Left renal pelvis (tissue), 4 donors: ENCODE measurements at regions not wholly inside any gene's neighbourhood (a gene's known extent, or its start where the extent isn't known, plus 50 kb on each side); places are given as distances from the start of the nearest gene placed in this dataset.
"Not testable (repeated sequence)": the region's sequence is repeated elsewhere in the genome, so short reads cannot be mapped to it uniquely, and the experiment has no call there.

Experiments used
- DNase-seq, 4 donors: peaks; one replicate each; pipeline ENCODE4 v3.0.0-alpha.2; 2013; ENCODE audit warnings: low read depth in 4 of 4, low spot score in 3 of 4

DNA sequence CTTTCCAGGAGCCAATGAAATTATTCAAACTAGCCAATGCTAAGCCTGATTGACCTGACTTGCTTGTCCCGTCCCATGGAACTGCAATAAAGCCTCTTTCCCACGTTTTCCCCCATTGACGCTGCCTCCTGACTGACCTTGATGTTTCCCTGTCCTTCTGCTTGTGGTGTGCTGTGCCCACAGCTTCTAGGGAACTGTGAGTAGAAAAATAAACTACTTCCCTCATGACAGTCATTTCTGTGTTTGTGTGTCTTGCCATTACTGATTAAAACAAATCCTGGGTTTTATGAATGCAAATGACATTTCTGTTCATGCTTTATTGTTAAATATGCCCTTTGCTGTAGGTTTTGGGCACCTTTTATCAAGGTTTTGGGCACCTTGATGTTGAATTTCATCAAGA, 91.3 kb upstream of the ABI1 start:
- DNase-seq: no peak

GRCh38 chr10:26951650-26952049, 90.9 kb upstream of the ABI1 start:
- no peak for DNase-seq

DNA sequence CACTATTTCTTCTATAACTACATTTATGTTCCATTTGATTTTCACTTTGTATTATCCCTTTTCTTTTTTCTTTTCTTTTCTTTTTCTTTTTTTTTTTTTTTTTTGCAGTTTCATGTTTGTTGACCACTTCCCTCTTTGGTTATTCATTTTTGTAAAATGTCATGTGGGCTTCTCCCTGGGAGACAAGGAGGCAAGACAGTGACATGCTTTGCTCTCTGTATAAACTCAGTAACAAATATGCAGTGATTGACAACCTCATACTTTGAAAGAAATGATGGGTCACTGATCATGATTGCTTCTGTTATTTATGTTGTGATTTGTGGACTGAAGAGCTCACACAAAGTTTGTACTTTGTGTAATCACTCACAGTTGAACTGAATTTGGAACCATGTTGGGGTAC, 90.2 kb upstream of the ABI1 start:
- no peak for DNase-seq

DNA sequence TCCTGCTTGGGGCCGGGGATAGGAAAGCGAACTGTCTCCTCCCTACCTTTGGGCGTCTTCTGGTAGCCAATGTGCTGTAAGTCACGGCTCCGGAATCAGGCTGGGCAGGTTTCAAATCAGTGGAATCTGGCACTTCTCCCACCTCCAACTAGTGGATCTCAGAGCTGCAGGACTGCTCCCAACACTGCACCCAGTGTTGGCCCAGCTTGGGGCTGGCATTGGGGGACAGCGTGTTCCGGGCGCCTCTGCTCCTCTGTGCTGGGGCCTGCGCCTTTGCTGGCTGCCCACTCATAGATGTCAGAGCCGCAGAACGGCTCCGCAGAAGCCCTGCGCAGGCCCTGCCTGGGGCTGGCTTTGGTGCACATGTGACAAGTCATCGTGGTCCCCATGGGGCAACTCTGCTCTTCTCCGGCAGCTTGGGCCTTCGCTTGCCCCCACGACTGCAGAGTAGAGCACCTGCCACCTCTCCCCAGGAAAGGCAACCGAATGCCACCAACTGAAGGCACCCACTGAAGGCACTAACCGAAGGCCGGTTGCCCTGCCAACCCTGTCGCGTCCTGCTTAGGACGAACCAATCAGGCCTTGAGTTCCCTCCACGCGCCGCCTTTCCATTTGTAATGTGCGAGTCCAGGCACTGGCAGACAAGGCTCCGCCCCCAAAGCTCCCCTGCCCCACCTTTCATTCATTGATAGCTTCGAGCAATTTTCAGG, 85.5 kb upstream of the ABI1 start:
- DNase-seq: no peak

GRCh38 chr10:26944261-26944882, 83.6 kb upstream of the ABI1 start:
- no peak for DNase-seq

DNA sequence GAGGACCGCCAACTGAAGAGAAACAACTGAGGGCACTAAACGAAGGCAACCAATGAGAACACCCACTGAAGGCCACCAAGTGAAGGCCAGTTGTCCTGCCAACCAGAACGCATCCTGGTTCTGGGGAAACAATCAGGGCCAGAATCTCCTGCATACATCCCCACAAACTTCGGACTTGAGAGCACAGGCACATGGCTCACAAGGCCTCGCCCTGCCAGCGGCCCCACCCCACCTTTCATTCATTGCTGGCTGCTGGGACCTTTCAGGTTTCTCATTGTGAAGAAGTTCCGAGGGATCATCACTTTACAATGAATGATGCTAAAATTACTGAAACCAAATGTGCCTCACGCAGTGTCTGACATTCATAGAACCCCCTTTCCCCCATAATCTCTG, 79.2 kb upstream of the ABI1 start:
- no peak for DNase-seq

DNA sequence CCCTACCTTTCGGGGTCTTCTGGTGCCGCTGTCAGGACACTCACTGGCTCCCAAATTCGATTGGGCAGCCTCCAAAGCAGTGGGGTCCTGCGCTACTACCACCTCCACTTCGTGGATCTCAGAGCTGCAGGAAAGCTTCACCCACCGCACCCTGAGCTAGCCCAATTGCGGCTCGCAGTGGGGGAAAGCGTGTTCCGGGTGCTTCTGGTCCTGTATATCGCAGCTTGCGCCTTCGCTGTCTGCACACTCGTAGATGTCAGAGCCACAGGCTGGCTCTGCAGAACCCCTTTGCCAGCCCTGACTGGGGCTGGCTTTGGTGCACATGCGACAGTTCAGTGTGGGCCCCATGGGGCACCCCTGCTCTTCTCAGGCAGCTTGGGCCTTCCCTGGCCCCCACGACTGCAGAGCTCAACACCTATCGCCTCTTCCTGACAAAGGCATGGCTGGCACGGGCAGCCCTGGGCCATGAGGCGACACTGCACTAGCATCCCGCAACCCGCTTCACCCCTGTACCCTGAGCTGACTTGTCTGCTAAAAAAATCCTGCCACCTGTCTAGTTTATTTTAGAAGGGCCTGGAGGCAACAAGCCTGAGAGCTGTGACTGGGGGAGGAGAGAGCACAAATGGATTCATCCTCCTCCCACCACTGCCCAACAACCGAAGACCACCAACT, 78.7 kb upstream of the ABI1 start:
- DNase-seq: no peak

- no peak for DNase-seq
Observed at GRCh38 chr10:26938578-26938977, 77.8 kb upstream of the ABI1 start.

GRCh38 chr10:26937371-26937770, 76.6 kb upstream of the ABI1 start:
- DNase-seq: no peak

- not testable (repeated sequence) for DNase-seq
Observed at GRCh38 chr10:26934190-26934589, 73.4 kb upstream of the ABI1 start.

DNA sequence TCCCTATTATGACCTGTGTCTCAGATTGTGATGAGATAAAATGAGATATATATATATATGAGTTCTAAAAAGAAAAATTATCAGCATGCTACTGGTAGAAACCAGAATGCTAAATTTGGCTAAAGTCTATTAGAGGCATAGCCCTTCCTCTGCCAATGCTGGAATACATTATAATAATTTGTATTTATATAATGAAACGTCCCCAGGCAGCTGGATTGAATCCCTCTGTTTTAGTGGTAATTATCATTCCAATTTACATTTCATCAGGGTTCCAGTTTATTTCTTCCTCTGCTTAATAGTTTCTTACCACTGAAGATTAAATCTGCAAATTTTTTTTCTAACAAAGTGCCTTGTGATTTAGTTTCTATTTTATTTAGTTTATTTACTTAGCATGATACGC, 71.8 kb upstream of the ABI1 start:
- no peak for DNase-seq

DNA sequence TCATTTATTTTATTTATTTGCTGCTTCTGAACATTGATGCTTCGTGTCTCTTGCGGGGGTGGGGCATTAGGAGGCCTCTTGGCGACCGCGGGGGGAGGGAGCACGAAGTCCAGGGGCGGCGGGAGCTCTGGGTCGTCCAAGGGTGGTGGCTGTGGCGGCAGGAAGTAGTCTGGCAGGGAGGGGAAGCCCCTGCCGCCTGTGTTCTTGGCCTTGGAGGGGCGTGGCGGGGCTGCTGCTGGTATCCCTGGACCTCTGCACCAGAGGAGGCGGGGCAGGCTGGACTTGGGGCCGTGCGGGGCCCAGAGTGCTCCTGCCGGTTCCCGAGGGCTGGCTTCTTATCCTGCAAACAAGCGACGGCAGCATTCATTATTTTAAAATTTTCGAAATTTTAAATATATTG, 70.5 kb upstream of the ABI1 start:
- no peak for DNase-seq

DNA sequence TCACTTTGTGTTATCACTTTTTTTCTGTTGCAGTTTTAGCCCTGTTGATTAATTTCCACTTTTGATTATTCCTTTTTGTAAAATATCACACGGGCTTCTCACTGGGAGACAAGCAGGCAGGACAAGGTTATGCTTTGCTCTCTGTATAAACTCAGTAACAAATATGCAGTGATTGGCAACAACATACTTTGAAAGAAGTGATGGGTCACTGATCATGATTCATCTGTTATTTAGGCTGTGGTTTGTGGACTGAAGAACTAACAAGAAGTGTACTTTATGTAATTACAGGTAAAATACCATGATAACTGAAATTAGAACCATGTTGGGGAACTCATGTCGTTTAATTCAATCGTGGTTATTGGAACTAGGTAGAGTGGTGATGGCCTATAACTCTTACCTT, 62.1 kb upstream of the ABI1 start:
- DNase-seq: not testable (repeated sequence)

GRCh38 chr10:26919156-26919860, 58.5 kb upstream of the ABI1 start:
- DNase-seq: peak in 2 of 4 donors; percentile 12

DNA sequence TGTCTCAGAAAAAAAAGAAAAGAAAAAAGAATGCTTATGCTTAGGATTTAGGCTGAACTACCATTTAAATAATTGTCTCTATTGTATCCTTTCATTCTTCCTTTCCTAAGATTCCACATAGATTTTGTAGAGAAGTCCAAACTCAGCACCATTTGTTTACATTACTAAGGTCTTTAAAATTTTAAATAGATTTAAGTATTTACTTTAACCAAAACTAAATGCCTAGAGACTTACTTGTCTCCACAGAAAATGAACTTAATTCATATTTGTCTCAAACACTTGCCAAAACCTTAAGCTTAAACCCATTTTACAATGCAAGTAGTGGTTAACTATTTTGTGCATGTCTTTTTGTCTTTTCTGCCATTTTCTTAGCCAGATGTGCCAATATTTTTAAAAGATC, 54.1 kb upstream of the ABI1 start:
- no peak for DNase-seq

DNA sequence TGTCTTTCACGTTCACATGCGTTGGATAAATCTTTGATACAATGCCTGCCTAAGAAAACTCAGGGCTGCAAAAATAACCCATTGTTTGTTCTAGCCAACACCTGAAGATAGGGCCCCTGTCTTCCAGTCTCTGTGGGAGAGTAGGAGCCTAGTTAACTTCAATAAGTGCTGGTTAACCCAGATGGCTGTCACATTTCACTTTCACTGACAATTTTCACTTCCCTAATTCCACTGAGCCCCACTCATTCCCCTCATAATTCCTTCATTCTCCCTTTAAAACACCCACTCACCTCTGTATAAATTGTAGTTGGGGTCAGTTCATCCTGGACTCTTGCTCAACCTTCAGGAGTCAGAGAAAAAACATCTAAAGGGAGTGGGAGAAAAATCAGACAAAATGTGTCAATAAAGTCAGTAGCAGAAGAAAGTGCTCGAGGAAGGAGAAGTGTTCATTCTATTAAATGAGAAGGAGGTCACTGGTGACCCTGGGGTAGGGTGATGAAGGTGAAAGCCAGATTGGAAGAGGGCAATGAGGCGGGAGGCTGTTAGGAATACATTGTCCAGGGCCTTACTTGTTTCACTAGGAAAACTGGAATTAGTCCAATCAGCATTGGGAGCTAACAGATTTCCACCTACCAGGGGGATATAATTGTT, 51.2 kb upstream of the ABI1 start:
- no peak for DNase-seq
